GM03348 (cell line): ENCODE measurements at regions not wholly inside any gene's neighbourhood (a gene's known extent, or its start where the extent isn't known, plus 50 kb on each side); places are given as distances from the start of the nearest gene placed in this dataset.

Source experiments
- DNase-seq: peaks from one replicate; pipeline ENCODE4 v3.0.0; 2012; ENCODE audit warnings: low spot score

GRCh38 chr3:139281096-139281495 lies 62.7 kb upstream of the MRPS22 start:
- DNase-seq = peak; percentile 80

- peak; percentile 80 for DNase-seq
Observed at GRCh38 chr3:139281522-139282196, 62.2 kb upstream of the MRPS22 start.

- DNase-seq = no peak
Observed at GRCh38 chr3:139283301-139283700, 60.5 kb upstream of the MRPS22 start.

- peak; percentile 72 for DNase-seq
Observed at GRCh38 chr3:139284221-139284620, 59.6 kb upstream of the MRPS22 start.

- no peak for DNase-seq
Observed at GRCh38 chr3:139285691-139286090, 58.1 kb upstream of the MRPS22 start.

GRCh38 chr3:139286241-139286640 lies 57.6 kb upstream of the MRPS22 start:
- DNase-seq = no peak

- no peak for DNase-seq
Observed at GRCh38 chr3:139286825-139287224, 57.0 kb upstream of the MRPS22 start.

GRCh38 chr3:139287557-139287956 lies 56.3 kb upstream of the MRPS22 start:
- DNase-seq = no peak

- no peak for DNase-seq
Observed at GRCh38 chr3:139288266-139288821, 55.5 kb upstream of the MRPS22 start.

GRCh38 chr3:139289860-139290524 lies 53.8 kb upstream of the MRPS22 start:
- no peak for DNase-seq

GRCh38 chr3:139291276-139292051 lies 52.4 kb upstream of the MRPS22 start:
- DNase-seq = no peak

- DNase-seq = no peak
Observed at GRCh38 chr3:139292192-139292591, 51.6 kb upstream of the MRPS22 start.

GRCh38 chr3:139292711-139293664 lies 50.8 kb upstream of the MRPS22 start:
- DNase-seq = no peak

- DNase-seq = no peak
Observed at GRCh38 chr3:139293665-139294023, 50.2 kb upstream of the MRPS22 start.
